PC-9 (cell line): ENCODE measurements at regions not wholly inside any gene's neighbourhood (a gene's known extent, or its start where the extent isn't known, plus 50 kb on each side); places are given as distances from the start of the nearest gene placed in this dataset.
A peak's percentile ranks its signal among the peaks of the same experiment; 100 is the strongest.
"Not testable (repeated sequence)": the region's sequence is repeated elsewhere in the genome, so short reads cannot be mapped to it uniquely, and the experiment has no call there.

Experiments used
- BruUV-seq: library from RNA; stranded (reverse); fragments of 400-500 nt; replicated peaks from 2 replicates; lab custom pipeline; 2021; lab: Mats Ljungman, UMichigan
- CTCF ChIA-PET: fragments of 300-600 bp; sonication (Branson Sonifier 250); formaldehyde crosslinking; loops from one replicate; lab custom pipeline; 2022; ENCODE audit warnings: antibody characterized with exemption; lab: Charles Lee
- POLR2A ChIA-PET: fragments of 300-600 bp; sonication (Branson Sonifier 250); formaldehyde crosslinking; loops from one replicate; lab custom pipeline; 2022; ENCODE audit warnings: antibody characterized with exemption; ENCODE audit not compliant: unreplicated experiment; lab: Charles Lee
- DNase-seq, 2 experiments: peaks; one replicate each; pipeline versions ENCODE4 v3.0.0 to v3.0.0-alpha.2; 2015 to 2022; ENCODE audit warnings: mixed read lengths in 1 of 2
- H2AFZ ChIP-seq: fragments of 200-600 bp; sonication (generic); 2 replicates; pipeline ENCODE4 v1.8.1; 2017; ENCODE audit warnings: antibody characterized with exemption
- H3F3A ChIP-seq: fragments of 200-600 bp; sonication (generic); 2 replicates; pipeline ENCODE4 v1.8.1; 2017; ENCODE audit warnings: antibody characterized with exemption, mild to moderate bottlenecking, low read depth; ENCODE audit not compliant: insufficient read depth
- H3K27ac ChIP-seq: fragments of 200-600 bp; sonication (generic); 2 replicates; pipeline ENCODE4 v1.6.1; 2016; ENCODE audit warnings: mixed run types
- H3K27me3 ChIP-seq: fragments of 200-600 bp; sonication (generic); 2 replicates; pipeline ENCODE4 v1.6.1; 2016; ENCODE audit warnings: low read depth, mixed run types; ENCODE audit not compliant: insufficient read depth
- H3K36me3 ChIP-seq: fragments of 200-600 bp; sonication (generic); 2 replicates; pipeline ENCODE4 v1.6.1; 2016; ENCODE audit warnings: low read depth, mixed run types
- H3K4me1 ChIP-seq: fragments of 200-600 bp; sonication (generic); replicated peaks from 2 replicates; pipeline ENCODE4 v1.6.1; 2016; ENCODE audit warnings: mixed run types; ENCODE audit not compliant: insufficient read depth
- H3K4me2 ChIP-seq: fragments of 200-600 bp; sonication (generic); 2 replicates; pipeline ENCODE4 v1.6.1; 2017; ENCODE audit warnings: mixed run types
- H3K4me3 ChIP-seq: fragments of 200-600 bp; sonication (generic); 2 replicates; pipeline ENCODE4 v1.6.1; 2016; ENCODE audit warnings: mixed run types
- H3K79me2 ChIP-seq: fragments of 200-600 bp; sonication (generic); 2 replicates; pipeline ENCODE4 v1.6.1; 2017; ENCODE audit warnings: low read depth, mixed run types
- H3K9me2 ChIP-seq: fragments of 200-600 bp; sonication (generic); 2 replicates; pipeline ENCODE4 v1.8.1; 2017; ENCODE audit warnings: mild to moderate bottlenecking; ENCODE audit not compliant: insufficient read depth
- H3K9me3 ChIP-seq: fragments of 200-600 bp; sonication (generic); 2 replicates; pipeline ENCODE4 v1.8.1; 2016; ENCODE audit warnings: low read depth; ENCODE audit not compliant: insufficient read depth
- H4K20me1 ChIP-seq: fragments of 200-600 bp; sonication (generic); 2 replicates; pipeline ENCODE4 v1.8.1; 2017; ENCODE audit not compliant: insufficient read depth
- intact Hi-C: fragments of 100-400 bp; cut with micrococcal nuclease; formaldehyde crosslinking; loops from one replicate; pipeline ENCODE4 v1.10.0; 2022; ENCODE audit not compliant: unreplicated experiment

- H3K4me3 ChIP-seq, H3K4me2 ChIP-seq, intact Hi-C loops, H3K4me1 ChIP-seq, BruUV-seq, H4K20me1 ChIP-seq, DNase-seq, H3K27me3 ChIP-seq, H2AFZ ChIP-seq, H3K27ac ChIP-seq, H3K9me3 ChIP-seq, CTCF ChIA-PET, H3K79me2 ChIP-seq, H3K36me3 ChIP-seq, H3K9me2 ChIP-seq, POLR2A ChIA-PET, H3F3A ChIP-seq: not testable (repeated sequence)
Measured at GRCh38 chr1:148432318-148432717, 50.8 kb downstream of the PPIAL4G start.

GRCh38 chr1:148429856-148430255 is 53.2 kb downstream of the PPIAL4G start:
- H3K9me2 ChIP-seq, DNase-seq, H3K27ac ChIP-seq, H3K4me1 ChIP-seq, H3F3A ChIP-seq, POLR2A ChIA-PET, H3K4me3 ChIP-seq, BruUV-seq, H2AFZ ChIP-seq, H3K27me3 ChIP-seq, intact Hi-C loops, H3K4me2 ChIP-seq, H3K36me3 ChIP-seq, H3K9me3 ChIP-seq, H3K79me2 ChIP-seq, H4K20me1 ChIP-seq: not testable (repeated sequence)
- CTCF ChIA-PET = interaction anchor here (0.7 kb wide), 1 partner anchor 82 kb away, joined by 5 read pairs; no protein-coding TSS in a partner anchor

GRCh38 chr1:148426940-148427611 is 56.0 kb downstream of the PPIAL4G start:
- H3K9me3 ChIP-seq, H3K4me3 ChIP-seq, H3K9me2 ChIP-seq, H3K4me2 ChIP-seq, H3K27ac ChIP-seq, H3K36me3 ChIP-seq, intact Hi-C loops, CTCF ChIA-PET, H4K20me1 ChIP-seq, H2AFZ ChIP-seq, H3K79me2 ChIP-seq, BruUV-seq, DNase-seq, POLR2A ChIA-PET, H3K27me3 ChIP-seq: not testable (repeated sequence)
- peaks cover 27% of the 10 kb centered on the region for H3K4me1 ChIP-seq
- peaks cover 12% of the 10 kb centered on the region; the same call in 1 of the 2 replicates for H3F3A ChIP-seq

GRCh38 chr1:148426385-148426784 is 56.7 kb downstream of the PPIAL4G start:
- Histone ChIP-seq H3F3A (peaks cover 12% of the 10 kb centered on the region; the same call in 1 of the 2 replicates), H3K4me1 (peaks cover 27% of the 10 kb centered on the region)
- H3K4me3 ChIP-seq, DNase-seq, CTCF ChIA-PET, BruUV-seq, H3K9me3 ChIP-seq, H3K4me2 ChIP-seq, intact Hi-C loops, H4K20me1 ChIP-seq, H3K36me3 ChIP-seq, H3K27ac ChIP-seq, H3K9me2 ChIP-seq, H2AFZ ChIP-seq, H3K27me3 ChIP-seq, H3K79me2 ChIP-seq: not testable (repeated sequence)
- POLR2A ChIA-PET = interaction anchor here (1.1 kb wide), 1 partner anchor 24 kb away, joined by 4 read pairs; no protein-coding TSS in a partner anchor

GRCh38 chr1:148424143-148425003 is 58.7 kb downstream of the PPIAL4G start:
- Histone ChIP-seq H3F3A (peaks cover 12% of the 10 kb centered on the region; the same call in 1 of the 2 replicates), H3K4me1 (peaks cover 27% of the 10 kb centered on the region), H3K27ac (peak overlapping the region; percentile 56), H3K4me2 (peak overlapping the region; percentile 53)
- H3K9me3 ChIP-seq, H3K4me3 ChIP-seq, H3K27me3 ChIP-seq, BruUV-seq, H4K20me1 ChIP-seq, CTCF ChIA-PET, H3K9me2 ChIP-seq, intact Hi-C loops, H2AFZ ChIP-seq, H3K79me2 ChIP-seq, H3K36me3 ChIP-seq: not testable (repeated sequence)
- POLR2A ChIA-PET = interaction anchor here (0.6 kb wide), 1 partner anchor 52 kb away, joined by 4 read pairs; no protein-coding TSS in a partner anchor
- DNase-seq = peak; percentile 58 to 79

GRCh38 chr1:148422921-148423320 is 60.2 kb downstream of the PPIAL4G start:
- POLR2A ChIA-PET, H4K20me1 ChIP-seq, CTCF ChIA-PET, BruUV-seq, DNase-seq, H3K79me2 ChIP-seq, H3K27ac ChIP-seq, H3K27me3 ChIP-seq, H2AFZ ChIP-seq, H3K9me2 ChIP-seq, intact Hi-C loops, H3K9me3 ChIP-seq, H3K36me3 ChIP-seq, H3K4me3 ChIP-seq, H3K4me2 ChIP-seq: not testable (repeated sequence)
- Histone ChIP-seq H3F3A (peaks cover 12% of the 10 kb centered on the region; the same call in 1 of the 2 replicates), H3K4me1 (peaks cover 27% of the 10 kb centered on the region)

GRCh38 chr1:148417241-148417640 is 65.9 kb downstream of the PPIAL4G start:
- BruUV-seq, POLR2A ChIA-PET, DNase-seq, H3K36me3 ChIP-seq, H3F3A ChIP-seq, H3K9me3 ChIP-seq, H3K27me3 ChIP-seq, CTCF ChIA-PET, H3K4me3 ChIP-seq, H3K79me2 ChIP-seq, H3K9me2 ChIP-seq, H3K4me2 ChIP-seq, H2AFZ ChIP-seq, H3K27ac ChIP-seq, intact Hi-C loops, H4K20me1 ChIP-seq, H3K4me1 ChIP-seq: not testable (repeated sequence)
